Midbrain (tissue), 1 donor: ENCODE measurements at regions not wholly inside any gene's neighbourhood (a gene's known extent, or its start where the extent isn't known, plus 50 kb on each side); places are given as distances from the start of the nearest gene placed in this dataset.

Experiments
- DNase-seq: peaks from one replicate; lab custom pipeline; 2025; lab: John Stamatoyannopoulos, UW

DNA sequence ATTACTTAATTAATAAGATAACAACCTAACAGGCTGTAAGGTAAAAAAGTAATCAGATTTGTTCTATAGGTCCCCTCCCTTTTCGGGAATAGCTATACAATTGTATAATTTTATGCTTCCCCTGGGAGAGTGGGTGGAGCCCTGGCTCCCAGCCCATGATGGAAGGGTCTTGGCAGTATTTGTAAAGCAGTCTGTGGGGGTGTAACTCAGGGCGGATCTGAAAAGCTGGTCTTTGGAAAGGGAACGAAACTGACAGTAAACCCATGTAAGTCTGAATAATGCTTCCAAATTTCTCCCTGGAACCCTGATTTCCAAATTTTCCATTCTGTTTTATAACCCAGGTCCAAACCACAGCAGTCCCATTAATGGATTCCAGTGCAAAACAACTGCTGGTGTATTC is 110.4 kb downstream of the DAD1 start:
- no peak for DNase-seq

DNA sequence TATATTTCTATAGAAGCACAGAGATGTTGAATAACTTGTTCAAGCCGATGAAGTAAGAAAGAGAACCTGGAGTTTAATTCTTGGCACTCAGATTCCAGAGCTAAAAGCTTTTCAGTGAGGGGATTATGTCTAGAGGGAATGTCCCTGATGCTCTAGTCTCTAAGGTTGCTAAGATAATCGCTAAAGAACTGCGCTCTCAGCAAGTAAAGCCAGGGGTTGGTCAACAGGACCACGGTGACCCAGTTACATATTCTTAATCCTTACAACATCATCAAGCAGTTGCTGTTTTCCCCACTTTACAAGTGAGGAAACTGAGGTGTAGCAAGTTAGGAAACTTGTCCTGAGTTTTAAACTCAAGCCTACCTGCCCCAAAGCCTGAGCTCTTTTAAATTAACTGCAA is 110.8 kb downstream of the DAD1 start:
- no peak for DNase-seq

DNA sequence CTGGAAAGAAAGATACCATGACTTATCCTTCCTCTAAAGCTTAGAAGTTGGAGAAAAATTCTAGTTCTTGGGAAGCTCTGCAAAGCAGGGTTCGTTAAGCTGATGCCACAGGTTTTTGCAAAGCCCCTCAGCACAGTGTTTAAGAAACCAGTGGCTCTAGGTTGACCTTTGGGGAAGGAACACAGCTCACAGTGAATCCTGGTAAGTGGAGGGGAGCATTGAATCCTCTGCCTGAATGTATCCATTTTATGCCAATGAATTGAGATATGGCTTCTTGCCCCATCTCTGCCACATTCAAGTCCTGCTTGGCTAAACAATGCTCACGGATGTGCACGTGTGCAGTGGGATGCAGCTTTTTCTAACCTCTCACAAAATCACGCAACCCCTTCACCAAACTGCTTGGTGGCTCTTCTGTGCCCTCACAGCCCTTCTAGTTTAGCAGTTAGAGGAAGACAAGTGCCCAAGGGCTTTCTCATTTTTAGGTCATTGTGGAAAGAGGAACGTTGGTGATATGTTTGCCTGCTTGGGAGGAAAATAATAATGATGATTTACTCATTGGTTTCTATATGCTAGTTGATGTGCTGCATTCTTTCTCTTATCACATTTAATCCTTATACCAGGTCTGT is 111.3 kb downstream of the DAD1 start:
- no peak for DNase-seq

DNA sequence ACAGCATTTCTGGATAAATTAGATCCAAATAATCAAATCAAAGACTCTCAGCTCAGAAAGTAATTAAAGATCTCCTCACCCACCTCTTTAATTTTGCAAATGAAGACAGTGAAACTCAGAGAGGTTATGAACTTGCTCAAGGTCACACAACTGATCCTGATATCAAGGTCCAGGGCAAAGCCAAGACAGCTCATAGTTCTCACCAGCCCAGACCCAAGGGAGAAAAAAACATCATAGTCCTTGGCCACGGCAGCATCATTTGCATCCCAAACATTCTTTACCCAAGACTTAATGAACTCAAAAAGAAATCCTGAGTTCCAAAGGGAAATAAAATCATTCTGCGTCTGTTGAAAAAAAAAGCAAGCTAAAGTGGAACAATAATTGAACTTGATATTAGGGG is 112.1 kb downstream of the DAD1 start:
- DNase-seq: no peak

DNA sequence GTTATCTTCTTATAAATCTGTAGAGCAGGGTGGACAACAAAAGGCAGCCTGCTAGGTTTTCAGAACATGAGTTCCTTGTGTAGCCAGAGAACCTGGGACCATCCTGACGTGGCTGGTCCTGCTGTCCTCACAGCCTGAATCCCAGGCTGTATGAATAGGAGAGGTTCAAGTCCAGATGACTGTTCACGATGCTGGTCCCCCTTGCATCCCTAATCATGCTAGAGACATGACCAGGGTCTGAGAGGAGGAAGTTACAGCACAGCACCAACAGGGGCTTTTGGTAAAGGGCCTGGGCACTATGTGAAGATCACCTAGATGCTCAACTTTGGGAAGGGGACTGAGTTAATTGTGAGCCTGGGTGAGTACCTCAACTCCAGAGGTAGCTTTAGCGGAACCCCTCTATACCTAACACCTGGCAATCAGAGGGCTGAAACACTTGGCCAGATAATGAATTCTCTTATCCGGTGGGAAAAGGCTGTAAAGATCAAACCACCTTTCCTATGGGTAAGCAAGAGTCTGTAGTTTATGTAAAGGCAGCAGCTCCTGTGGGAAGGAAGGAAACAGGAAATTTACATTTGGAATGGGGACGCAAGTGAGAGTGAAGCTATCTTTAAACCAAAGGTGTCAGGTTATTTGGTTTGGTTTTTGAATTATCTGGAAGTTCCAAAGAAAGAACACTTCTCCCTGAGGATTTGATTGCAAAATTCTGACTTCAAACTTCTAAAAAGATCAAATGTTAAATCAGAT is 112.8 kb downstream of the DAD1 start:
- DNase-seq: no peak

DNA sequence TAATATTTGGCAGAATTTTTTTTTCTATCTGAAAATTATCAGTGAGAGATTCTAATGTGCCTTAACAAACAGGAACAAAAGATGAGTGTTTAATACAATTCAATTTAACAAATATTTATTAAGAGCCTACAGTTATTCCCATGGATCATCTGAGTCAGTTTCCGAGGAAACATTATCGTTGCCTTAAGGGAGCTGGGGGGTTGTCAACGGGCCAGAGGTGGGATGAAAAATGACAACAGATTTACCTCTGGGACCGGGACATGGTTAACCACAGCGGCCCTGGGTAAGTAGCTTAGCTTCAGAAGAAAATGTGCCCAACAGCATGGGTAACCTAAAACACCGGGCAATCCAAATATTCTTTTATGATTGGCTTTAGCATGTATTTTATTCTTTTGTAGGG is 113.6 kb downstream of the DAD1 start:
- DNase-seq: no peak

DNA sequence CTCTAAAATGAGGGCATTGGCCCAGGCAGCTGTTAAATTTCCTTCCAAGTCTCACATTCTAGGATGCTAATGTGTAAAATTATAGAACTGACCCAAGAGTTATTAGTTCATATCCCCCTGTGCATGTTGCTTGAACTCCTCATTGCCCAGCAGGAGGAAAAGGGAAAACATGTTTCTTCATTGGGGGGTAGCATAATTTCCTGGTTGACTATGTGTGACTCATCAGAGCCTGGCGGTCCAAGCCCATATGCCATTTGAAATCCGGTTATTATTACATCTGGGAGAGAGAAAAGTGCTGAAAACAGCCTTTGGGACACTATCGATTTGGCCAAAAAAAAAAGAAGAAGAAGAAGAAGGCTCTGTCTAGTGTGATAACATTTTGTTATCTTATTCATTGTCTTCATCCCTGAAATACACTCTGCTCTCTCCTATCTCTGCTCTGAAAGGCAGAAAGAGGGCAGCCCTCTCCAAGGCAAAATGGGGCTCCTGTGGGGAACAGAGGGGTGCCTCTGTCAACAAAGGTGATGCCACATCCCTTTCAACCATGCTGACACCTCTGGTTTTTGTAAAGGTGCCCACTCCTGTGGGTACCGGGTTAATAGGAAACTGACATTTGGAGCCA is 114.2 kb downstream of the DAD1 start:
- DNase-seq: no peak

DNA sequence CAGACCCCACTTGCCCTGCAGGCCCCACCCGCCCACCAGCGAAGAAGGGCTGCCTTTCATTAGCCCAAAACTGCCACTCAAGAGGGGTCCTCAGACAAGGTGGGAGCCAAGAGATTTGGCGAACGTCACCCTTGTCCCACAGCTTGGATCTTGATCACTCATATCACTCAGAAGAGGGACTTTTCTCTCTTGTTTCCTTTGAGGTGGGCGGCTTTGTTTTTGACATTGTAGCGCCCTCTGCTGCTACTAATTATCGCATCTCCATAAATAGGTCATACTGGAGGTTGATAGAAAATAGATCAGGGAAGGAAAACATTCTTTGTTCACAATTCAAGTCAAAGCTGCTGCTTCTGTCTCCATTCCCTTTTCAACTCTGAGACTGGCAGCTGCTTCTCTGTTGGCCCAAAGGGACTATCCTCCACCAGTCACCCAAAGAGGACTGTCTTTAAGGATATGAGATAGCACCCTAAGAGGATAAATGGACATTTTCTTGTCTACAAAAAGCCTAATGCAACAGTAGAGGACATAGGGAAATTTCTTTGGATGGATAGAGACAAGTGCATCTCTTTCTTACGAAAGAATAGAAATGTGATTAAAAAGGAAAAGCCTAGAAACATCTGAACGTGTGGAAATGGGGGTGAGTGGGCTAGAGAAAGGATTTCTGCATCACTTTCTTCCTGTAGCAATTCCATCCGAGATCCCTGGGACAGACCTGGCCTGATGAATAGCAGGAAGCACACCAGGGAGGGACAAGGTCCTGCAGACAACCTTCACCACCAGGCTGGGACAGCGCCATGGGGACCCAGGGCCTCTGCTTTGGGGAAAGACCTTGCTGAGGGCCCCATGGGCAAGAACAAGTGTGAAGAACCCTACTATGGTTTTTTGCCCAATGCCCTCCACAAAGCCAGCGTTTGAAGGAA is 115.8 kb downstream of the DAD1 start:
- peak; percentile 79 for DNase-seq

DNA sequence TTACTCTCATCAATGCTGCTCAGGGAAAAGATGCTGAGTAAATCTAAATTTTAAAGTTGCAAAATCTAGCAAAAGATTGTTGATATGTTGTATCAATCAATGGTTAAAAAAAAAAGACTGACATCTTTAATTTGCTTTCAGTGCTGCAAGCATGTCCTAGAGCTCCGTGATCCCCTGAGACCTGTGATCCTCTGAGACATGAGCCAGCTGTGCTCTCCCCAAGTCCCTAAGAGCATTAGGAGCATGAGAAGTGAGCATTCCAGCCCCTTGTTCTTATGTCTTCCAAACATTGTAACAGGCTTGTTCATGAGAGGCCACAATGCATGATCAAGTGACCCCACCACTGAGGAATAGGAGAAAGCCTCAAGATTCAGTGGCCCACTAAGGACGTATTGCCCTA is 116.6 kb downstream of the DAD1 start:
- no peak for DNase-seq

DNA sequence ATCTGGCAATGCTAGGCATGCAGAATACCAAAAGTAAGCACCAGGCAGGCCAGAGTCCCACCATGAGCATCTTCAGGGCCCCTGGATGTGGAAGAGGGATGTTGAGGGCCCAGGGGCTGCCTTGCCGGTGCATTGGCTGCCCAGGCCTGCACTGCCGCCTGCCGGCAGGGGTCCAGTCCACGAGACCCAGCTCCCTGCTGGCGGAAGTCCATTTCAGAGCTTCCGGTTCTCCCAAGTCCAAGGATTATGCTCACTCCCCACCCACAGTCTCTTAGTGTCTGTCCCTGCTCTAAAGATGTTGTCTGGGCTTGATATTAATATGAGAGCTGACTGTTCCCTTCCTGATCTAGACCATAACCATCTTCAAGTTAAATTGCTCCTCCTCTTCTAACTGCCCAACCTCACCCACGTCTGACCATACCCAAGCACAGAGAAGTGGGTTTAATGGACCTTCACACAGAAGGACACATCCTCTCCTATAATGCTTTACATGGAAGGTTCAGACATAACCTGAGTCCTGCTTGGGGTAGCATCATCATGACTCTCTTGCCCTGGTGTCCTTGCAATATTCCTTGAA is 117.4 kb downstream of the DAD1 start:
- DNase-seq: peak; percentile 20

DNA sequence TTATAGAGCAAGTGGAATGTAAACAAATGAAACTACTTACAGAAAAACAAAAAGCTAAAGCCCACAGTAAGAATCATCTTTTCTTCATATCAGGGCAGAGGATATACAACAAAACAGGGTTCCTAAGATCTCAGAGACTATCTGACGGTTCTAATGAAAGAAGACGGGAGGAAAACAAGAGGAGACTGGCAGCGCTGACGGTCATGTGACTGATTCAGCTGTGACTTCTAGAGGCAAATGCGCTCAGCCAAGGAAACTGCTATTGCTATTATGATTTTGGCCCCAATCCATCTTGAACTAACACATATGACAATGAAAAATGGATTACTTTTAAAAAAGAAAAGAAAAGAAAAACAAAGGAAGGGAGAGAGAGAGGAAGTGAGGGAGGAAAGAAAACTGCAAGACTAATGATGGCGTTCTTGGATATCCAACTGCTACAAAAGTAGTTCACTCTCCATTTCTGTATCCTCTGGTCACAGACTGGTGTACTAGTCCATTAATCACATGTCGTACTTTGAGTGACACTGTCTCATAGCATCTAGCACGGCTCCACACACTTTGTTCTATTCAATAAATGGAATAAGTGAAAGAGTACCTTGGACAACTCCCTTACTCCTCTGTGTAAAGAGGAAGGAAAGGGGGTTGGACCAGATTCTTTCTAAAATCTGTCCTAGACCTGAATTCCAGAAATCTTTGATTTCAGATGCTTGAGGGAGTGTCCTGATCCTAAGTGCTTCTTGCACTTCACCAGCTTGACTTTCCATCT is 119.3 kb downstream of the DAD1 start:
- peak; percentile 43 for DNase-seq

DNA sequence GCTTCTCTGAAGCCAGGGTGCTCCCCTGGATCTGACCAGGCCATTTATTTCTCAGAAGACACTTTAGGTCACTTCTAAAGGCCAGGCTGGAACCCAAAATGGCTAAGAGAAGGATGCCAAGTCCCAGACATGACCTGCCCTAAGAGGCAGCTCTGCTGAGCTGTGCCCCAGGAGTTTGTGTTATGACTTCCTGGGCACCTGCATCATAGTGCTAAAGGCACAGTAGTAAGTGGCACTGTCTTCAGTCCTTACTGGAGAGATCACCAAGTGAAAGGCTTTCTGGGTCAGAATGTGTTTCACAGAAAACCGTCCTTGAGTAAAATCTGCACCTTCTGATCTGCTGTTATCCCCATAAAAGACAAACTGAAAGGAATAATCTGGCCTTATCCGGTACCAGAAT is 120.2 kb downstream of the DAD1 start:
- DNase-seq: no peak

DNA sequence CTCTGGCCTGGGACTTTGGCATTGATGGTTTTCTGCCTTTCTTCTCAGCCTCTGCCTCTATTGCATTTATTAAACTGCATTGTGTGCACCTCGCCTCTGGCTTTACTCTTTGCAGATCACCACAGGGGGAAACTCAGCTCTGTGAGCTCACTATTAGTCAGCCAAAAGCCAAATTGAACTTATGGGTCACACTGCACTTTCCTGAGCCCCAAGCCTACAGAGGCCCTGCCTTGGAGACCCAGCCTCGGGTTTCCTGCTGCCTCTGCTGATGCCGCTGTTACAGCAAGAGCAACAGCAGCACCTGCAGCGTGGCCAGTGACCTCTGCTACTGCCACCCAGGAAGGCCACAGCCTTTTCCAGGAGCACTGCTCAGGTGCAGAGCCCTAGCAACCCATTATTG is 122.5 kb downstream of the DAD1 start:
- DNase-seq: no peak

DNA sequence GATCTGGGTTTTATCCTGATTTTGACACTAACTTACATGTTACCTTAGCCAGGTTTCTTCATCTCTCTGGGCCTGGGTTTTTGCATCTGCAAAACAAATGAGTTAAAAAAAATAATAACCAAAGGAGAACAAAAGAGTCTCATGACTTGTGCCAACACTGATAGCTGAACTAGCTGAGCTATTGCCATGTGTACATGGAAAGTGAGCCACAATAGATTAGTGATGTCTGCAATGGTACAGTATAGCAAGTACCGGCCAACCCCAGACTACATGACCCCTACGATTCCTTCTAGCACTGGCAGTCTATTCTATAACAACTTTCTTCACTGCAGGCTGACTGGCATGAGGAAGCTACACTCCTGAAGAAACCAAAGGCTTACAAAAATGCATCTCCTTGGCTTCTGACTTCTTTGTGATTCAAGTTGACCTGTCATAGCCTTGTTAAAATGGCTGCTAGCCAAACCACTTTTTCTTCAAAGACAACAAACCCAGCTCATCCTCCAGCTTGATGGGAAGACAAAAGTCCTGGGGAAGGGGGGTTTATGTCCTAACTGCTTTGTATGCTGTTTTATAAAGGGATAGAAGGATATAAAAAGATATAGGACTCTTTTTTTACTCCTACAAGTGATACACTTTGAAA is 123.7 kb downstream of the DAD1 start:
- DNase-seq: no peak

DNA sequence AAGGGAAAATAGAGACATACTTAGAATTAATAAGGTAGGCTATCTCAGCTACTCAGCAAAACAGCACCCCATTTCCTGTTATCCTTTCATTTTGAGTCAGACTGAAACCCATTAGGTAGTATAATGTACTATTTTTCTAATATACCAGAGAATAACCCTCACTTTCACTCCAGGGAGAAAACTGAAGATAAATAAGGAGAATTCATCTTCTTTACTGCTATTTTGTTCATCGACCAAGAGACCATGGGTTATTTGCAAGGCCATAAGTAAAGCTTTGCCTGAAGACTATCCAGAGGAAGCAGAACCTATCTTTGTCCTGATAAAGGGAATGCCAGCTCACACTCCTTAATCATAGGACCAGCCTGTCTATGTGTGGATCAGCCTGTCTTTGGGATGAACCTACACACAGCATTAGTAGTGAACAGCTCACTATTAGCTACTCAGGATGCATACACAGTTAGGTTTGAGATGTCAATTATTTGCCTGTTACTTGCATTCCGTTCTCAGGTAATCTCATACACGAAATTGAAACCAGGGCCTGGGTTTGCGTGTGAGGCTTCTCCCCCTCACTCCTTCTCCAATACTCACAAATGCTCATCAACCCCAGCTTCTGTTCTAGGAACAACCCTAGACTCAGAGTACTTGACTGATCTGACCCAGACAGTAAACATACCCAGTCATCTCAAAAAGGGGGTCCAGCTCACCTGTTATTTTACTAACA is 124.4 kb downstream of the DAD1 start:
- DNase-seq: no peak

DNA sequence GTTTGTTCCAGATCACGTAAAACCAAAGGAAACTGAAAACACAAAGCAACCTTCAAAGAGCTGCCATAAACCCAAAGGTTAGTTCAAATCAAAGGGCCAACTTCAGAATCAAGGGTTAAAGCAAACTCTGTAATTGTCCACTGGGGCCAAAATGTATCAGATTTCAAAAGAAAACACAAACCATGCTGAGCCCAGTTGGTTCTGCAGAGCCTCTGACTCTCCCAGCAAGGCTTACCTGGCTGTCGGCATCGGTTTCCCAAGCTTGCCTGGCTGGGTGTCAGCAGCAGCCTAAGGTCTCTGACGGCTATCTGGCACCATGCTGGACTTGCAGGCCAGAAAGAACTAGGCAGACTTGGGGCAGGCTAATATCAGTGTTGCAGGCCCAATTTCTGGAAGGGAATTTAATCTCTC is 125.3 kb downstream of the DAD1 start:
- DNase-seq: no peak

DNA sequence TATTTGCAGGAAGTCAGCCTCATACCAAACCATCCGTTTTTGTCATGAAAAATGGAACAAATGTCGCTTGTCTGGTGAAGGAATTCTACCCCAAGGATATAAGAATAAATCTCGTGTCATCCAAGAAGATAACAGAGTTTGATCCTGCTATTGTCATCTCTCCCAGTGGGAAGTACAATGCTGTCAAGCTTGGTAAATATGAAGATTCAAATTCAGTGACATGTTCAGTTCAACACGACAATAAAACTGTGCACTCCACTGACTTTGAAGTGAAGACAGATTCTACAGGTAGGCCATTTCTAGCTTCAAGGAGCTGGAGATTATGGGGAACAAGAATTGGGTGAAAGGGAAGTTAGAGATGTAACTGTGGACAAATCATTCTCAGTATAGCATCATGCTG is 126.1 kb downstream of the DAD1 start:
- no peak for DNase-seq

DNA sequence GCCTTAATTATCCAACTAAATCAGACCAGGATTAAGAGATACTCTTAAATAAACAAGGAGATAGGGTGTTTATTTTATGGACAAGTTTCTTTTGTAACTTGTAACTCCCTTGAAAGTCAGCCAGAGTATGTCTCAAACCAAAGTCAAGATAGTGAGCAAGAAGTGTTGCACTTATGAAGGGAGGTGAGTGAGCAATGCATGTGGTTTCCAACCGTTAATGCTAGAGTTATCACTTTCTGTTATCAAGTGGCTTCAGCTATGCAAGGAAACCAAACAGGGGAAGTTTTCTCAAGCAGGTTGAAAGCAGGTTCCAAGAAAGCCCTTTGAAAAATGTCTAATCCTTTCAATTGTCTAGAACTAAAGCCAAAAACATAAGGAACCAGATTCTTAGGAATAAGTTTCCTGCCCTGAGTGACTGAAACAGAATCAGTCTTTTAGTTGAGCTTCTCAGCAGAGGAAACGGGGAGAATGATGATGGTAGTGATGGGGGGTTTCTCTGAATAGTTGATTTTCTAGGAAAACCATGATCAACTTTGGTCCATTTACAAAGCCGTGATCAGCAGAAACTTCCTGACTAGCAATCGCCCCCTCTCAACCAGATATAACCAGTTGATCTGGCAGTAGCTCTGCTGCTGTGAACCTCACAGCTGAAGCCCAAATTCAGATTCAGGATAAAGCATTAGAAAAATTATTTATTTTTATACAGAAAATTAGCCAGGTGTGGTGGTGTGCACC is 128.4 kb downstream of the DAD1 start:
- no peak for DNase-seq

DNA sequence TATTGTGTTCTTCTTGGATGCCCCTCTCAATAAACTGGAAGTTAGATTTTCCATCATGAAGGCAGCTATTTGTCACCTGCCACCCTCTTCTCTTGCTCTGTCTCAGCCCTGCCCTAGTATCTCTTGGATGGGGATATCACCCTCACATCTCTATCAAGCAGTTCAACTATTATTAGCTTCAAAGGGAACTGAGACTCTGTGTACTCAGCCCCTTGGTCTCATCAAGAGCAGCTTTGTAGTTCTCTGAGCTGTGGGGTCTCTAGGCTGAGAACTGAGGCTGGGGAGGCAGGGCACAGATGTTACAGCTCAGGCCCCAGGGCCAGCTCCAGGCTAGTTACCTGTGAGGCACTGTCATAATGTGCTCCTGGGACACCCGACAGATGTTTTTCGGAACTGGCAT is 130.3 kb downstream of the DAD1 start:
- DNase-seq: no peak
